ENCODE measurements at regions not wholly inside any gene's neighbourhood (a gene's known extent, or its start where the extent isn't known, plus 50 kb on each side); places are given as distances from the start of the nearest gene placed in this dataset.

DNA sequence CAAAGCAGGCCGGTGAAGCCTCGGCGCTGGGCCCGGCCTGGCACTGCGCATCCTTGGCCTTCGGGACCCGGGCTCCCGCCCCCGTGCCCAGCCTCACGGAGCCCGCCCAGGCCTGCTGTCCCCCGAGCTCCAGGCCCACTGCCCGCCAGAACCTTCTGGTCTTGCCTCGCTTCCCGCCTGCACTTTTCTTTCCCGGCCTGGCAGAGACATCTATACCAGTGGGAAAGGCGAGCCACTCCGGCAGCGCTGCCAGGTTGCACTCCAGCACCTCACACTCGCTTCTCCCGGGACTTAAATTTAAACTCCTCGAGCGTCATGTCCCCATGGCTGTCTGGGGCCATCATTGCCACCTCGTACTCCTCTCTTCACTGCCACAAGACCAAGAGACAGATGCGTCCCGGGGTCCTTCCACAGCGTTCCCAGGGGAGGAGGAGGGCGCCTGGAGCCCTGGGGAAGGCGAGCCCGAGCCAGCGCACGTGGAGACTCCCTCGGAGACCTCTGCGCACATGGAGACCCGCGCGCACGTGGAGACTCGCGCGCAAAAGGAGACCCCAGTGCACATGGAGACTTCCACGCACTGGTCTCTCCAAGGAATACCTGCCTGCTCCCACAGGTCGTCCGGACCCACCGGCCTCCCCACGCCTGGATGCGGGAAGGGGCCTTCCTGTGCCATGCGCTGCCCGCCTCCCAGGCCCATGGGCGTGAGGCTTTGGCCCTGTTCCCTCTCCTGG is 253.1 kb upstream of the SALL3 start:
- no peaks in the 10 kb centered on the region for H3K36me3 ChIP-seq (ENCODE audit: insufficient read depth, low read length)
- H3K9ac ChIP-seq (ENCODE audit: low read length), result no peak overlapping the region
- H3K79me2 ChIP-seq (replicated peaks; ENCODE audit: insufficient read depth, low read length), result no peaks in the 10 kb centered on the region
- no peaks in the 10 kb centered on the region for H4K20me1 ChIP-seq (ENCODE audit: insufficient read depth)
- H3F3A ChIP-seq (ENCODE audit: insufficient read depth, low read length, poor library complexity, severe bottlenecking), result no peaks in the 10 kb centered on the region
- H3K4me3 ChIP-seq (ENCODE audit: low read length), result no peak overlapping the region
- TF ChIP-seq POLR2AphosphoS5 (IDR thresholded peaks at IDR 0.05), result no peak
- TF ChIP-seq RAD21 (conservative IDR thresholded peaks at IDR 0.05), result no peak
- no peak for TF ChIP-seq SMC3 (conservative IDR thresholded peaks at IDR 0.05; ENCODE audit: poor library complexity)
- TF ChIP-seq EZH2 (IDR thresholded peaks at IDR 0.05; ENCODE audit: borderline replicate concordance, insufficient read depth, low read length, poor library complexity, severe bottlenecking), result no peak
- TF ChIP-seq, protein P1, sequence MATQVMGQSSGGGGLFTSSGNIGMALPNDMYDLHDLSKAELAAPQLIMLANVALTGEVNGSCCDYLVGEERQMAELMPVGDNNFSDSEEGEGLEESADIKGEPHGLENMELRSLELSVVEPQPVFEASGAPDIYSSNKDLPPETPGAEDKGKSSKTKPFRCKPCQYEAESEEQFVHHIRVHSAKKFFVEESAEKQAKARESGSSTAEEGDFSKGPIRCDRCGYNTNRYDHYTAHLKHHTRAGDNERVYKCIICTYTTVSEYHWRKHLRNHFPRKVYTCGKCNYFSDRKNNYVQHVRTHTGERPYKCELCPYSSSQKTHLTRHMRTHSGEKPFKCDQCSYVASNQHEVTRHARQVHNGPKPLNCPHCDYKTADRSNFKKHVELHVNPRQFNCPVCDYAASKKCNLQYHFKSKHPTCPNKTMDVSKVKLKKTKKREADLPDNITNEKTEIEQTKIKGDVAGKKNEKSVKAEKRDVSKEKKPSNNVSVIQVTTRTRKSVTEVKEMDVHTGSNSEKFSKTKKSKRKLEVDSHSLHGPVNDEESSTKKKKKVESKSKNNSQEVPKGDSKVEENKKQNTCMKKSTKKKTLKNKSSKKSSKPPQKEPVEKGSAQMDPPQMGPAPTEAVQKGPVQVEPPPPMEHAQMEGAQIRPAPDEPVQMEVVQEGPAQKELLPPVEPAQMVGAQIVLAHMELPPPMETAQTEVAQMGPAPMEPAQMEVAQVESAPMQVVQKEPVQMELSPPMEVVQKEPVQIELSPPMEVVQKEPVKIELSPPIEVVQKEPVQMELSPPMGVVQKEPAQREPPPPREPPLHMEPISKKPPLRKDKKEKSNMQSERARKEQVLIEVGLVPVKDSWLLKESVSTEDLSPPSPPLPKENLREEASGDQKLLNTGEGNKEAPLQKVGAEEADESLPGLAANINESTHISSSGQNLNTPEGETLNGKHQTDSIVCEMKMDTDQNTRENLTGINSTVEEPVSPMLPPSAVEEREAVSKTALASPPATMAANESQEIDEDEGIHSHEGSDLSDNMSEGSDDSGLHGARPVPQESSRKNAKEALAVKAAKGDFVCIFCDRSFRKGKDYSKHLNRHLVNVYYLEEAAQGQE (IDR thresholded peaks at IDR 0.05; ENCODE audit: borderline replicate concordance), result no peak
- TF ChIP-seq EP300 (conservative IDR thresholded peaks at IDR 0.05; ENCODE audit: poor library complexity, severe bottlenecking), result no peak
- TF ChIP-seq, protein P2, sequence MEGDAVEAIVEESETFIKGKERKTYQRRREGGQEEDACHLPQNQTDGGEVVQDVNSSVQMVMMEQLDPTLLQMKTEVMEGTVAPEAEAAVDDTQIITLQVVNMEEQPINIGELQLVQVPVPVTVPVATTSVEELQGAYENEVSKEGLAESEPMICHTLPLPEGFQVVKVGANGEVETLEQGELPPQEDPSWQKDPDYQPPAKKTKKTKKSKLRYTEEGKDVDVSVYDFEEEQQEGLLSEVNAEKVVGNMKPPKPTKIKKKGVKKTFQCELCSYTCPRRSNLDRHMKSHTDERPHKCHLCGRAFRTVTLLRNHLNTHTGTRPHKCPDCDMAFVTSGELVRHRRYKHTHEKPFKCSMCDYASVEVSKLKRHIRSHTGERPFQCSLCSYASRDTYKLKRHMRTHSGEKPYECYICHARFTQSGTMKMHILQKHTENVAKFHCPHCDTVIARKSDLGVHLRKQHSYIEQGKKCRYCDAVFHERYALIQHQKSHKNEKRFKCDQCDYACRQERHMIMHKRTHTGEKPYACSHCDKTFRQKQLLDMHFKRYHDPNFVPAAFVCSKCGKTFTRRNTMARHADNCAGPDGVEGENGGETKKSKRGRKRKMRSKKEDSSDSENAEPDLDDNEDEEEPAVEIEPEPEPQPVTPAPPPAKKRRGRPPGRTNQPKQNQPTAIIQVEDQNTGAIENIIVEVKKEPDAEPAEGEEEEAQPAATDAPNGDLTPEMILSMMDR (IDR thresholded peaks at IDR 0.05; ENCODE audit: poor library complexity, severe bottlenecking), result no peak
- no peak for TF ChIP-seq TAF1 (IDR thresholded peaks at IDR 0.05; ENCODE audit: low read depth)
- TF ChIP-seq MXI1 (conservative IDR thresholded peaks at IDR 0.05; ENCODE audit: poor library complexity, severe bottlenecking), result no peak
- no peaks in the 10 kb centered on the region for H3K9me3 ChIP-seq (ENCODE audit: low read length)
- H3K27me3 ChIP-seq (ENCODE audit: insufficient read depth, low read depth, low read length), result no peaks in the 10 kb centered on the region
- H3K4me2 ChIP-seq (ENCODE audit: low read length), result no peak overlapping the region
- H2AFZ ChIP-seq (ENCODE audit: low read depth, low read length), result no peak overlapping the region
- no peak overlapping the region for H3K27ac ChIP-seq (ENCODE audit: low read length)
- no peaks in the 10 kb centered on the region for H3K9me2 ChIP-seq (ENCODE audit: insufficient read depth, low read length)

- Histone ChIP-seq H3K27me3 (ENCODE audit: insufficient read depth, low read depth, low read length) (no peaks in the 10 kb centered on the region), H3K4me2 (ENCODE audit: low read length) (no peak overlapping the region), H3K9ac (ENCODE audit: low read length) (no peak overlapping the region), H2AFZ (ENCODE audit: low read depth, low read length) (no peak overlapping the region), H3K79me2 (replicated peaks; ENCODE audit: insufficient read depth, low read length) (no peaks in the 10 kb centered on the region), H3F3A (ENCODE audit: insufficient read depth, low read length, poor library complexity, severe bottlenecking) (no peaks in the 10 kb centered on the region), H3K9me2 (ENCODE audit: insufficient read depth, low read length) (no peaks in the 10 kb centered on the region), H4K20me1 (ENCODE audit: insufficient read depth) (no peaks in the 10 kb centered on the region), H3K27ac (ENCODE audit: low read length) (no peak overlapping the region), H3K36me3 (ENCODE audit: insufficient read depth, low read length) (no peaks in the 10 kb centered on the region), H3K9me3 (ENCODE audit: low read length) (no peaks in the 10 kb centered on the region), H3K4me3 (ENCODE audit: low read length) (no peak overlapping the region)
- TF ChIP-seq TAF1 (IDR thresholded peaks at IDR 0.05; ENCODE audit: low read depth), result no peak
- no peak for TF ChIP-seq RAD21 (conservative IDR thresholded peaks at IDR 0.05)
Measured at GRCh38 chr18:78727057-78727739, 252.4 kb upstream of the SALL3 start.
